22Rv1 (cell line): ENCODE measurements at regions not wholly inside any gene's neighbourhood (a gene's known extent, or its start where the extent isn't known, plus 50 kb on each side); places are given as distances from the start of the nearest gene placed in this dataset.
"Not testable (repeated sequence)": the region's sequence is repeated elsewhere in the genome, so short reads cannot be mapped to it uniquely, and the experiment has no call there.

ENCODE experiments used
- ZFX ChIP-seq: fragments of 450-650 bp; IDR thresholded peaks from 2 replicates; pipeline ENCODE4 v1.6.1; 2017; ENCODE audit warnings: antibody characterized with exemption, borderline replicate concordance
- TF ChIP-seq, protein P1 (sequence below): fragments of 450-650 bp; IDR thresholded peaks from 2 replicates; pipeline ENCODE4 v1.5.1; 2017; ENCODE audit warnings: mild to moderate bottlenecking

DNA sequence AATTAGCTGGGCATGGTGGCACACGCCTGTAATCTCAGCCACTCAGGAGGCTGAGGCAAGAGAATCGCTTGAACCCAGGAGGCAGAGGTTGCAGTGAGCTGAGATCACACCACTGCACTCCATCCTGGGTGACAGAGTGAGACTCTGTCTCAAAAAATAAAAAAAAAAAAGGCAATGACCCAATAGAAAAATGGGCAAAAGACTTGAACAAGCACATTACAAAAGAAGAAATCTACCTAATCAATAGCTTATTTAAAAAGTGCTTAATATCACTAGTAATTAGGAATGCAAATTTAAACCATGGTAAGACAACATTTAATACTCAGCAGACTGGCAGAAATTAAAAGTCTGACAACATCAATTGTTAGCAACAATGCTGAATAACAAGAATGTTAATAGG lies 163.6 kb upstream of the C11orf58 start:
- TF ChIP-seq, protein P1, sequence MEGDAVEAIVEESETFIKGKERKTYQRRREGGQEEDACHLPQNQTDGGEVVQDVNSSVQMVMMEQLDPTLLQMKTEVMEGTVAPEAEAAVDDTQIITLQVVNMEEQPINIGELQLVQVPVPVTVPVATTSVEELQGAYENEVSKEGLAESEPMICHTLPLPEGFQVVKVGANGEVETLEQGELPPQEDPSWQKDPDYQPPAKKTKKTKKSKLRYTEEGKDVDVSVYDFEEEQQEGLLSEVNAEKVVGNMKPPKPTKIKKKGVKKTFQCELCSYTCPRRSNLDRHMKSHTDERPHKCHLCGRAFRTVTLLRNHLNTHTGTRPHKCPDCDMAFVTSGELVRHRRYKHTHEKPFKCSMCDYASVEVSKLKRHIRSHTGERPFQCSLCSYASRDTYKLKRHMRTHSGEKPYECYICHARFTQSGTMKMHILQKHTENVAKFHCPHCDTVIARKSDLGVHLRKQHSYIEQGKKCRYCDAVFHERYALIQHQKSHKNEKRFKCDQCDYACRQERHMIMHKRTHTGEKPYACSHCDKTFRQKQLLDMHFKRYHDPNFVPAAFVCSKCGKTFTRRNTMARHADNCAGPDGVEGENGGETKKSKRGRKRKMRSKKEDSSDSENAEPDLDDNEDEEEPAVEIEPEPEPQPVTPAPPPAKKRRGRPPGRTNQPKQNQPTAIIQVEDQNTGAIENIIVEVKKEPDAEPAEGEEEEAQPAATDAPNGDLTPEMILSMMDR = not testable (repeated sequence)
- TF ChIP-seq ZFX = not testable (repeated sequence)
